ENCODE measurements at regions not wholly inside any gene's neighbourhood (a gene's known extent, or its start where the extent isn't known, plus 50 kb on each side); places are given as distances from the start of the nearest gene placed in this dataset.

DNA sequence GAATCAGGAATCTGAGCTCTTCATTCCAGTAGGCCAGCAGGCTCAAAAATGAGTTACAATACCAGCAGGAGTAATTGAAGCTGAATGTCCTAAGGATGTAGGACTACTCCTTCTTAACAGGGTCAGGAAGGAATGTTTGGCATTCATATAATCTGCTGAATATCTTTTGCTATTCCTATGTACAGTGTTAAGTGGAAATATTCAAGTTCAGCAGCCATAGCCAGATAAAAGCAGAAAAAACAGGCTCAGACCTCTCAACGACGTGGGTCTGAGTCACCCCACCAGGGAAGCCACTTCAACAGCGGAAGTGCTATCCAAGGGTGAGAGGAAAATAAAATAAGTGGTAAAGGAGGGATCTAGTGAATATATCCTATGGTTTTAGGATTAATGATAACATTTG lies 577.0 kb downstream of the SPOCK3 start:
- FAIRE-seq = no peak

DNA sequence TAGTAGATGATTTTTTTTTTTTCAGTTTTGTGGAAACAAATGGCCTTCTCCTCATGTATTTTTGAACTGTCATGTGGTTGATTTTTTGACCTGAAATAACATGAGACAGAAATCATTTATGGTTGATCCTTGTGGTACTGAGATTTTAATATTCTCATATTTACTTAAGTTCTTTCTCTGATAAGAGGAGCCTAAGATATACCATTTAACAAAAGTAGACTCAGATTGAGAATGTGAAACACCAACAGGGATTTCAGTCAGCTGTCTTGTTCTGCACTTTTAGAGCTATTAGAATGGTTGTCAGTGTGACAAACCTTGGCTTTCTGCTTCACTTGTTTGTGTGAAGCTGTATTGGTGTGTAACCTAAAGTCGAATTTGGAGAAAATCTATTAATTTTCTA lies 575.7 kb downstream of the SPOCK3 start:
- FAIRE-seq = no peak

GRCh38 chr4:166662266-166662843 lies 571.9 kb downstream of the SPOCK3 start:
- FAIRE-seq = no peak

DNA sequence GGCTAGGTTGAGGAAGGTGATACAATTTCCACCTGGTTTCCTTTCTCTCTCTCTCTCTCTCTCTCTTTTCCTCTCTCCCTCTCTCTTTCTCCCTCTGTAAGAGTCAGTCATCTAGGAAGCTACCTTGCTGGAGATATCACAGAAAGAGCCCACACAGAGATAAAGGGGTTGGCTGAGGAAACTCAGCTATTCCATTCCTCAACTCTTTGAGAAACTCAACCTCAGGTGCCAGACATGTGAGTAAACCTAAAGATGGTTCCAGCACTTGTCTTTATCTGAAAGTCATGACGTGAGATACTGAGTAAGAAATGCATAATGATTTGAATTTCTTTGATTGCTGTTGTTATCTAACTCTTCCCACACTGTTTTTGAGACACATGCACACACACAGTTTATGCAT lies 564.0 kb downstream of the SPOCK3 start:
- no peak for FAIRE-seq

GRCh38 chr4:166673911-166674310 lies 560.4 kb downstream of the SPOCK3 start:
- no peak for FAIRE-seq

DNA sequence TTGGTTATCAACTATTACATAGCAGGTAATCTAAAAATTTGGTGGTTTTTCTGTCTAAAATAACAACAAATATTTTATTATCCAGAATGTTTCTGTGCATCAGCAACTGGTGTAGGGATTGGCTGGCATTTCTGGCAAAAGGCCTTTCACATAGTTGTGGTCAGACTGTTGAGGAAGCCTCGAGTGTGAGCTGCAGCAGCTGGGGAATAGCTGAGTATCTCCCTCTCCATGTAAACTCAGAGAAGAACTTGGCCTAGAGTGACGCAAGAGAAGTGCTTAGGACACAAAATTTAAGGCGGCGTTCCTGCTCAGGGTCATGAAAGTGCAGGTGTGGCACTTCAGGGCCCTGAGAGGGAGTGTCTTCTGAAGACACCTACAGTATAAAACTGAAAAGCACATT lies 558.9 kb downstream of the SPOCK3 start:
- no peak for FAIRE-seq

DNA sequence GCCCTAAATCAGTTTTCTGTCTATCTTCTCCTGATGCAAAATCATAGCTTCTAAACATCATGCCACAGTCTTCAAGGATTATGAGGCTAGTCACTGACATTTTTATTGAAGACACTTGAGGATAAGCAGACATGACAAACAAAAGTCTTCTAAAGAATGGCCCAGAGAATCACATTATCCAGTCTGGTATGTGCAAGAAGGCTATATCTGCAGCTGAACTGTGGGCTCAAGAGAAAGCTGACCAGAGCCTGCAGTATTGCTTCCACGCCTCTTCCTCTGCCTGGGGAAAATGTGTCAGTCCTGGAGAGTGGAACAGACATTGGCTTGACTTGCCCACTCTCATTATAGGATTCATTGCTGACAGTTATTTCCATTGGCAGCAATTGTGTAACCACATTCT lies 553.5 kb downstream of the SPOCK3 start:
- FAIRE-seq = no peak

DNA sequence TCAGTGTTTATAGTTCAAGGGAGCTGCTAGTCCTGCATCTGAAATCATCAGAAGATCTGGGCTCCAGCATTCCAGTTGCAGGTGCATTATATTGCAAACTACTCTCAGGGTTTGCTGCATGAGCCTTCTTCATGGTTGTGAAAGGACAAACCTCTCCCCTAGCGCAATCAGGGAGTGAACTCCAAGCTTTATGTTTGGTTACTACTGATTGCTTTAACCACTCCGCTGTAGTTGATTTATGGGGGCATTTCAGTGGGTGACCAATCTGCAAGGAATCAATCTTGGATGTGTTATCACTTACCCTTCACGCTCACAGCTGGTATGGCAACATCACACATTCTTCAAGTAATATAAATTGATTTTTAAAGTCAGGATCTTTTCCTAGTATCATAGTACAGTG lies 552.1 kb downstream of the SPOCK3 start:
- FAIRE-seq = no peak
